ENCODE measurements at regions not wholly inside any gene's neighbourhood (a gene's known extent, or its start where the extent isn't known, plus 50 kb on each side); places are given as distances from the start of the nearest gene placed in this dataset.

GRCh38 chr4:20195071-20195885, 56.4 kb upstream of the SLIT2 start:
- H3K4me2 ChIP-seq (ENCODE audit: insufficient read depth, low read length) = no peak overlapping the region
- ChIA-PET POLR2A (no interaction called here), CTCF (interaction anchor here (2.4 kb wide), 1 partner anchor 53 kb away, joined by 13 read pairs; no protein-coding TSS in a partner anchor)
- H3K4me3 ChIP-seq (replicated peaks in 1 of 3; ENCODE audit: insufficient read depth in 1 of 3, low read depth in 1 of 3, low read length in 3 of 3) = no peak overlapping the region
- H3K27me3 ChIP-seq (ENCODE audit: control insufficient read depth in 2 of 2, insufficient read depth in 2 of 2, low read length in 2 of 2) = no peaks in the 10 kb centered on the region
- H4K20me1 ChIP-seq (replicated peaks; ENCODE audit: control insufficient read depth, extremely low read depth, insufficient read depth, low read length) = no peaks in the 10 kb centered on the region
- dilution Hi-C loops (cut with MboI; ENCODE audit: extremely low pct_ligation_motif_present, low sequenced_read_pairs) (no loop called here), intact Hi-C loops (cut with micrococcal nuclease) (loop anchor here (2.0 kb wide), 1 partner anchor 212 kb away; no protein-coding TSS in a partner anchor)
- H3K9me1 ChIP-seq (replicated peaks; ENCODE audit: control insufficient read depth, extremely low read depth, insufficient read depth, low read length) = no peaks in the 10 kb centered on the region
- no peaks in the 10 kb centered on the region for H3K79me2 ChIP-seq (ENCODE audit: control insufficient read depth, insufficient read depth, low read length)
- H3K9ac ChIP-seq (replicated peaks; ENCODE audit: extremely low read depth, insufficient read depth, low read length) = no peak overlapping the region
- H3K9me3 ChIP-seq (replicated peaks; ENCODE audit: control insufficient read depth, insufficient read depth, low read length) = no peaks in the 10 kb centered on the region
- H3K36me3 ChIP-seq (ENCODE audit: control insufficient read depth in 2 of 2, extremely low read depth in 1 of 2, insufficient read depth in 2 of 2, low read length in 2 of 2) = no peaks in the 10 kb centered on the region
- FAIRE-seq (no peak), DNase-seq (ENCODE audit: low read depth, low spot score) (peak; percentile 7)
- peaks cover 20% of the 10 kb centered on the region for H3K4me1 ChIP-seq (ENCODE audit: control insufficient read depth, extremely low read depth, insufficient read depth, low read length)
- no TSS peak for BruUV-seq (replicated peaks)
- no peak overlapping the region for H3K27ac ChIP-seq (ENCODE audit: insufficient read depth, low read depth, low read length)
- TF ChIP-seq EZH2 (IDR thresholded peaks at IDR 0.05; ENCODE audit: borderline replicate concordance, low read depth, low read length, severe bottlenecking) (no peak), FOS (IDR thresholded peaks at IDR 0.05; ENCODE audit: borderline replicate concordance, insufficient read depth, low read length) (peak; percentile 26), GATA2 (IDR thresholded peaks at IDR 0.05; ENCODE audit: insufficient read depth, insufficient read length, low read depth, low read length) (peak; percentile 68), JUN (IDR thresholded peaks at IDR 0.05; ENCODE audit: borderline replicate concordance, insufficient read depth, insufficient read length, low read depth) (no peak)
- H2AFZ ChIP-seq (ENCODE audit: low read depth, low read length) = no peak overlapping the region

Measured in endothelial cell of umbilical vein (primary cell).